Hepatocyte (in vitro differentiated cells): ENCODE measurements at regions not wholly inside any gene's neighbourhood (a gene's known extent, or its start where the extent isn't known, plus 50 kb on each side); places are given as distances from the start of the nearest gene placed in this dataset.
"Not testable (repeated sequence)": the region's sequence is repeated elsewhere in the genome, so short reads cannot be mapped to it uniquely, and the experiment has no call there.

Source experiments
- DNase-seq: peaks from one replicate; pipeline ENCODE4 v3.0.0-alpha.2; 2016; ENCODE audit warnings: low spot score
- H2AFZ ChIP-seq: fragments of 200-600 bp; sonication (generic); 2 replicates; pipeline ENCODE4 v1.6.0; 2016; ENCODE audit warnings: antibody characterized with exemption, mild to moderate bottlenecking
- H3K27ac ChIP-seq: fragments of 200-600 bp; sonication (generic); 2 replicates; pipeline ENCODE4 v1.5.1; 2016; ENCODE audit warnings: mild to moderate bottlenecking
- H3K27me3 ChIP-seq: fragments of 200-600 bp; sonication (generic); 2 replicates; pipeline ENCODE4 v1.6.1; 2016
- H3K36me3 ChIP-seq: fragments of 200-600 bp; sonication (generic); replicated peaks from 2 replicates; pipeline ENCODE4 v1.5.1; 2016; ENCODE audit warnings: low read depth; ENCODE audit not compliant: insufficient read depth
- H3K4me1 ChIP-seq: fragments of 200-600 bp; sonication (generic); 2 replicates; pipeline ENCODE4 v1.5.1; 2016; ENCODE audit warnings: mild to moderate bottlenecking, moderate library complexity; ENCODE audit not compliant: insufficient read depth
- H3K4me2 ChIP-seq: fragments of 200-600 bp; sonication (generic); 2 replicates; pipeline ENCODE4 v1.6.0; 2016
- H3K4me3 ChIP-seq: fragments of 200-600 bp; sonication (generic); 2 replicates; pipeline ENCODE4 v1.5.1; 2016; ENCODE audit warnings: mild to moderate bottlenecking
- H3K79me2 ChIP-seq: fragments of 200-600 bp; sonication (generic); 2 replicates; pipeline ENCODE4 v1.6.0; 2017; ENCODE audit warnings: mild to moderate bottlenecking
- H3K9me2 ChIP-seq: fragments of 200-600 bp; sonication (generic); replicated peaks from 2 replicates; pipeline ENCODE4 v1.6.0; 2017; ENCODE audit warnings: mild to moderate bottlenecking; ENCODE audit not compliant: insufficient read depth
- H3K9me3 ChIP-seq: fragments of 200-600 bp; sonication (generic); 2 replicates; pipeline ENCODE4 v1.5.1; 2016; ENCODE audit warnings: low read depth, mild to moderate bottlenecking
- H4K20me1 ChIP-seq: fragments of 200-600 bp; sonication (generic); 2 replicates; pipeline ENCODE4 v1.6.0; 2016; ENCODE audit warnings: mild to moderate bottlenecking; ENCODE audit not compliant: insufficient read depth, poor library complexity, severe bottlenecking
- CTCF ChIP-seq: fragments of 200-600 bp; sonication (generic); IDR thresholded peaks from 2 replicates; pipeline ENCODE4 v1.5.1; 2016; ENCODE audit warnings: antibody characterized with exemption, mild to moderate bottlenecking; ENCODE audit not compliant: poor library complexity
- EZH2 ChIP-seq: fragments of 200-600 bp; sonication (generic); IDR thresholded peaks from 2 replicates; pipeline ENCODE4 v1.6.1; 2016; ENCODE audit warnings: antibody characterized with exemption, mild to moderate bottlenecking, borderline replicate concordance
- EZH2phosphoT487 ChIP-seq: fragments of 200-600 bp; sonication (generic); IDR thresholded peaks from one replicate; pipeline ENCODE4 v1.6.1; 2018; ENCODE audit warnings: antibody characterized with exemption, mild to moderate bottlenecking, low read depth, moderate library complexity; ENCODE audit not compliant: unreplicated experiment, severe bottlenecking
- WGBS: methylation state at CpG from one replicate; pipeline ENCODE4 v1.1.6; 2016; ENCODE audit warnings: low lambda C conversion rate; ENCODE audit errors: missing lambda C conversion rate; 5-methylcytosine and 5-hydroxymethylcytosine counted together

- not testable (repeated sequence) for H3K9me3 ChIP-seq, H3K27me3 ChIP-seq, H3K27ac ChIP-seq, H3K36me3 ChIP-seq, DNase-seq, H4K20me1 ChIP-seq, H2AFZ ChIP-seq, H3K4me1 ChIP-seq, H3K4me2 ChIP-seq, H3K79me2 ChIP-seq, H3K4me3 ChIP-seq, H3K9me2 ChIP-seq
- 47% methylated on average over 3 of the region's 3 CpGs for WGBS
These were observed 50.3 kb upstream of the CYP2B6 start for GRCh38 chr19:40940771-40941170.

GRCh38 chr19:40938007-40938406 lies 53.1 kb upstream of the CYP2B6 start:
- H3K4me1 ChIP-seq, H4K20me1 ChIP-seq, H3K4me3 ChIP-seq, H3K27me3 ChIP-seq, H3K9me3 ChIP-seq, DNase-seq, H3K79me2 ChIP-seq, H3K27ac ChIP-seq, H3K9me2 ChIP-seq, H3K4me2 ChIP-seq, H2AFZ ChIP-seq, H3K36me3 ChIP-seq: not testable (repeated sequence)
- WGBS = 80% methylated on average over 2 of the region's 2 CpGs

GRCh38 chr19:40936755-40937154 lies 54.3 kb upstream of the CYP2B6 start:
- Histone ChIP-seq H3K9me2 (no peaks in the 10 kb centered on the region), H3K79me2 (no peaks in the 10 kb centered on the region), H3K9me3 (no peaks in the 10 kb centered on the region), H4K20me1 (no peaks in the 10 kb centered on the region), H3K27me3 (no peaks in the 10 kb centered on the region), H3K27ac (no peak overlapping the region), H3K4me3 (no peak overlapping the region), H3K4me2 (no peak overlapping the region), H2AFZ (no peak overlapping the region), H3K4me1 (no peaks in the 10 kb centered on the region), H3K36me3 (no peaks in the 10 kb centered on the region)
- DNase-seq = no peak
- TF ChIP-seq EZH2 = no peak
- no peak for TF ChIP-seq CTCF
- TF ChIP-seq EZH2phosphoT487 = no peak
- 90% methylated on average over 3 of the region's 3 CpGs for WGBS

GRCh38 chr19:40933025-40933424 lies 51.0 kb upstream of the CYP2A7 start:
- no peaks in the 10 kb centered on the region for H3K36me3 ChIP-seq
- peaks cover 8% of the 10 kb centered on the region for H3K4me1 ChIP-seq
- DNase-seq = no peak
- H3K9me3 ChIP-seq = no peaks in the 10 kb centered on the region
- H3K27me3 ChIP-seq = no peaks in the 10 kb centered on the region
- TF ChIP-seq CTCF (no peak), EZH2 (no peak), EZH2phosphoT487 (no peak)
- no peak overlapping the region for H3K4me3 ChIP-seq
- 58% methylated on average over 5 of the region's 5 CpGs for WGBS
- peak overlapping the region; percentile 63 for H3K27ac ChIP-seq
- no peaks in the 10 kb centered on the region for H3K79me2 ChIP-seq
- no peak overlapping the region for H2AFZ ChIP-seq
- no peak overlapping the region for H3K4me2 ChIP-seq
- H4K20me1 ChIP-seq = no peaks in the 10 kb centered on the region
- no peaks in the 10 kb centered on the region for H3K9me2 ChIP-seq
